BJ (cell line): ENCODE measurements at regions not wholly inside any gene's neighbourhood (a gene's known extent, or its start where the extent isn't known, plus 50 kb on each side); places are given as distances from the start of the nearest gene placed in this dataset.

Source experiments
- CTCF ChIA-PET: fragments of 350-600 bp; formaldehyde crosslinking; extraction: SDS; loops from one replicate; lab custom pipeline; 2021; ENCODE audit warnings: antibody characterized with exemption, inconsistent platforms; lab: Yijun Ruan, JAX
- POLR2A ChIA-PET: fragments of 300-600 bp; sonication (Branson Sonifier 250); formaldehyde crosslinking; extraction: SDS; loops from one replicate; lab custom pipeline; 2021; ENCODE audit warnings: antibody characterized with exemption; lab: Charles Lee
- DNase-seq: peaks from one replicate; pipeline ENCODE4 v3.0.0-alpha.2; 2011; ENCODE audit warnings: low read depth
- H3K27me3 ChIP-seq: 2 replicates; pipeline ENCODE4 v1.6.0; 2011; ENCODE audit warnings: low read length; ENCODE audit not compliant: control insufficient read depth, insufficient read depth
- H3K36me3 ChIP-seq: 2 replicates; pipeline ENCODE4 v1.5.1; 2011; ENCODE audit warnings: low read length; ENCODE audit not compliant: control insufficient read depth, insufficient read depth
- H3K4me3 ChIP-seq: 2 replicates; pipeline ENCODE4 v1.5.1; 2011; ENCODE audit warnings: low read depth, mild to moderate bottlenecking, control low read depth, low read length
- CTCF ChIP-seq: IDR thresholded peaks from 2 replicates; pipeline ENCODE4 v1.5.1; 2011; ENCODE audit warnings: low read depth, mild to moderate bottlenecking, control low read depth, inconsistent platforms, low read length, moderate library complexity; ENCODE audit not compliant: insufficient read depth

DNA sequence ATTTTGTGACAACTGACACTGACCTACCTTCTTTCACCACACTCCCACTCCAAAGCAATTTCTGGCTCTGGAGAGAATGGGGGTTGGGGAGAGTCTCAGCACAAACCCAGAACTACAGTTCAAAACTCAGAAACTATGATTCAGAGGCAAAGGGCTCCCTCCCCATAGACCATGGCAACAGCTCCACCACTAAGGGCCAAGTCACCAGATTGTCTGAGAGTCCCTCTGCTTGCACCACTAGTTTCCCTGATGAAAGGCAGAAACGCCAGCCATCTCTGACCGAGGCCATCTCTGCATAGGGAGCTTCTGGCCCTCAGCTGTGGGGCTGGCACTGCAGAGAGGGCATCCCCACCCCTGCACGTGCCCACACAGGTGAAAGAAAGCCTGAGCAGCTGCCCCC lies 112.4 kb upstream of the VSTM2B start:
- H3K27me3 ChIP-seq = no peaks in the 10 kb centered on the region
- TF ChIP-seq CTCF = no peak
- no peak for DNase-seq
- H3K36me3 ChIP-seq = no peaks in the 10 kb centered on the region
- ChIA-PET CTCF (no interaction called here), POLR2A (no interaction called here)
- no peak overlapping the region for H3K4me3 ChIP-seq

DNA sequence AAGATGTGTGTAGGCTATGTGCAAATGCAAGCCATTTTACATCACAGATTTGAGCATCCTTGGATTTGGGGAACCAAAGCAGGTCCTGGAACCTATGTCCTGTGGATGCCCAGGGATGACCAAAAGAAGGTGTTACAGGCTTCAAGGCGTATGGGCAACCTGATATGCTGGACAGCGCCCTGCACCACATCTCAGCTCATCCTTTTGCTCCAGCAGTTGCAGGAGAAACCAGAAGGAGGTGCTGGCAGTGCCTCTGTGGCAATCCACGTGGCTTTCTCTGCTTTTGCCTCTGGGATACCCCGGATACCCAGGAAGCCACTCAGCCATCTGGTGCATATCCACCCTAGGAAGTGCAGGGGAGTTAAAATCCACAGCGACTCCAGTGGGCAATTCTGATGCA lies 110.3 kb upstream of the VSTM2B start:
- no peak overlapping the region for H3K4me3 ChIP-seq
- H3K36me3 ChIP-seq = no peaks in the 10 kb centered on the region
- no peak for TF ChIP-seq CTCF
- H3K27me3 ChIP-seq = no peaks in the 10 kb centered on the region
- no peak for DNase-seq
- POLR2A ChIA-PET = no interaction called here
- CTCF ChIA-PET = no interaction called here

- no peak for TF ChIP-seq CTCF
- DNase-seq = no peak
- ChIA-PET CTCF (no interaction called here), POLR2A (no interaction called here)
- H3K4me3 ChIP-seq = no peak overlapping the region
- no peaks in the 10 kb centered on the region for H3K27me3 ChIP-seq
- no peaks in the 10 kb centered on the region for H3K36me3 ChIP-seq
Observed at GRCh38 chr19:29417048-29417447, 108.7 kb upstream of the VSTM2B start.

GRCh38 chr19:29418201-29418600 lies 107.6 kb upstream of the VSTM2B start:
- TF ChIP-seq CTCF = no peak
- POLR2A ChIA-PET = no interaction called here
- no peak for DNase-seq
- Histone ChIP-seq H3K27me3 (no peaks in the 10 kb centered on the region), H3K36me3 (no peaks in the 10 kb centered on the region), H3K4me3 (no peak overlapping the region)
- CTCF ChIA-PET = no interaction called here

GRCh38 chr19:29420065-29420464 lies 105.7 kb upstream of the VSTM2B start:
- CTCF ChIA-PET = interaction anchor here (0.6 kb wide), 1 partner anchor 1725 kb away, joined by 3 read pairs; no protein-coding TSS in a partner anchor
- no peaks in the 10 kb centered on the region for H3K36me3 ChIP-seq
- DNase-seq = no peak
- no peak overlapping the region for H3K4me3 ChIP-seq
- POLR2A ChIA-PET = no interaction called here
- no peaks in the 10 kb centered on the region for H3K27me3 ChIP-seq
- no peak for TF ChIP-seq CTCF
